DMS79 (cell line): ENCODE measurements at regions not wholly inside any gene's neighbourhood (a gene's known extent, or its start where the extent isn't known, plus 50 kb on each side); places are given as distances from the start of the nearest gene placed in this dataset.
A peak's percentile ranks its signal among the peaks of the same experiment; 100 is the strongest.

Source experiments
- DNase-seq: peaks from one replicate; lab custom pipeline; 2025; lab: John Stamatoyannopoulos, UW

DNA sequence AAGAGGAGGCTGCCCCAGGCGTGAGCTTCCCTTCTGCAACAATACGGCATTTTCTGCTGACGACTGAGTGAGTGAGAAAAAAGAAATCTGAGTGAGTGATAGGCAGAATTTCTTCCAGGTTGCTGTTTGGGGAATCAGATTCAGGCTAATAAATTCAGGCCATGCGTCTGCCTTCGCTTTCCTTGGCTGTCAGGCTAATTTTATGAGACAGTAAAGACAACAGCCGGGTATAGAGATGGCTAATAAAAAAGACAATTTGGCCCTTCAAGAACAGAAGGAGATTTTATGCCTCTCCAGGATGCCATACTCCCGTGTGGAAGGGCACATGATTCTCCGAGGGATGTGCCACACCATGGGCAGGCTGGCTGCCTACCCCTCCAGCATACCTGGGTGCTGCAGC lies 145.9 kb upstream of the UBL3 start:
- no peak for DNase-seq

DNA sequence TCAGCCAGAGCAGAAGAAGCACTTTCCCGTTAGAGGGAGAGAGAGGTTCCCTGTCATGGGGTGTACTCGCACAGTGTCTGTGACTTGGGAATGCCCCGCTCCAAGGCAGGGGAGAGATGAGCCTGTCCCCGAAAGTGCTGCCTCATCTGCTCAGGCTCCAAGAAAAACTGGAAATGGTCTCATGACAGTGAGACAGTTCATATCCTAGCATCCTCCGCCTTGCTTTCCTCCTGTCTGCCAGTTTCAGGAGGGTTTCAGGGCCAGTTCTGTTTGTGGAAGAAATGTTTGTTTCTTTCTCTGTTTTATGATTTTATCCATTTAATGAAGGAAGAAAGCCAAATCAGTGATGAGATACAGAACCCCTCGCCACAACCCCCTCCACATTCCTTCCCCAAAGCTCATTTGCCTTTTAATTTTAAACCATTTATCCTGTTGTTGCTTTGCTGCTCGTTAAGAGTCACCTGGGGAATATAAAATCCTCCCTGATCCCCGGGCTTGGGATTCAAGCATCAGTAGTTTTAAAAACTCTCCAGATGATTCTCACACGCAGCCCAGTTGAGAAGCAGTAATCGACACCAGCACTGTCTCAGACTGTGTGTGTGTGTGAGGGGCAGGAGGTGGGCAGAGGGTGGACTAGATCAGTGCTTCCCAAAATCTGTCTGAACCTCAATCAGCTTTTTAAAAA lies 144.6 kb upstream of the UBL3 start:
- no peak for DNase-seq

DNA sequence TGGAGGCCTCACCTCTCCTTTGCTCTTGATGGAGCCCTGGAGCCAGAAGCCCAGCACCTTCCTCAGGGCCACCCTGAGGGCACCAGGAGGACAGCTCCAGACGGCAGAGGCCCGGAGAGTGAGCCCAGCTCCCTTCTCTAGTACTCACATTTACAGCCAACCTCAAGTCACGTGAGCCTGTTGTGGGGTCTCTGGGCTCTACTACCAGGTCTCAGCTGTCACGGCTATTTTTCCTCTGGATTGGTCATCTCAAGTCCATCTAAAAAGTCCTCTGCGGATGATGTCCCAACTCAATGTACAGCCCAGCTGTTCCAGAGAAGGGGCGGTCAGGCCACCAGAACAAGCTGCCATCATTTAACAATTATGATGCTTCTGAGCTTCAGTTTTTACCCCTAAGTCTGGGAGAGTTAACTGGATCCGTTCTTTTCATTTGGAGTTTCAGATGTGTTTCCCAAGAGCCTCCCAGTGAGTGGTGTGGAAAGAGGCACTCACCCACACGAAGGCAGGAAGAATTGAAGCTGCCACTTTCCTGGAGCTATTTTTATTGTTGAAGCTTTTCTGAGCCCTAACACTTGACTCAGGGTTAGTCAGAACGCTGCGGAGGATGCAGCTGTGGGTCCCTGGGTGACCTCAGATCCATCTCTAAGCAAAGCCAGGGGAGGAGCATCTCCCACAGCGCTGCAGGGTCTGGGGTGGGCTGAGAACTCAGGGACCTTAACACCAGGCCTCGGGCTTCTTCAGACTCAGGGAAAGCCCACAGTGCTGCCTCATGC lies 143.5 kb upstream of the UBL3 start:
- no peak for DNase-seq

DNA sequence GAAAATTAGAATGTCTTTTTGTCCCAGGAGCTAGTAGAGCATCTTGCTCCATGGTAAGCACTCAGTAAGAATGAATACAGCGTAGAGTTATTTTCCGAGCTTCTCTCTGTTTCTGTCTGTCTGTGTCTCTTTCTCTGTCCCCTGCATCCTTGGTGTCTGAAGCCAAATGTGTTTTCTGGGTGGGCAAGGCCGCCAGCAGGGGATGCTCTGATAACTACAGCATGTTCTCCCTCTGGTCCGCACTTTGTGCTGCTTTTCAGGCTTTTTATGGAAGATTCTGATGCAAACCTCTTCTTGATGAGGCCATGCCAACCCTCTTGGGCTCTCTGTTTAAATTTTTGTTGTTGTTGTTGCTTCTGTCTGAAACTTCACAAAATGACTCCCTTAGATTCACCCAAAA lies 142.8 kb upstream of the UBL3 start:
- no peak for DNase-seq

DNA sequence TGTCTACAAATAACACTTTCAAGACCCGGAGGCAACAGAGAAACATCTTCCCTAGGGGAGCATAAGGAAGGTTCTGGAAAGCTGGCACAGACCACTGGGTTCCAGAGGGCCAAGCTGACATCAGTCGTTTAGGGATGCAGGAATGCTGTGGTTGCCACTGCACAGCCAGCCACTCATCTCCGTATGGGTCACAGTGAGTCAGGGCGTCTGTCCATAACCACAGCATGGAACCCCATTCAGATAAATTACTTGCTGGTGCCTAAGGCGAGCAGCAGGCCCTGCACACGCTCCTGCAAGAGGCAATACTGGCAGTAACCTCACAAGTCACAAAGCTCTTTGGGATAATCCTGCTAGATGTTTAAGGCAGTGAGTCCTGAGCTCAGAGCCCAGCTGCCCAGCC lies 140.9 kb upstream of the UBL3 start:
- no peak for DNase-seq

DNA sequence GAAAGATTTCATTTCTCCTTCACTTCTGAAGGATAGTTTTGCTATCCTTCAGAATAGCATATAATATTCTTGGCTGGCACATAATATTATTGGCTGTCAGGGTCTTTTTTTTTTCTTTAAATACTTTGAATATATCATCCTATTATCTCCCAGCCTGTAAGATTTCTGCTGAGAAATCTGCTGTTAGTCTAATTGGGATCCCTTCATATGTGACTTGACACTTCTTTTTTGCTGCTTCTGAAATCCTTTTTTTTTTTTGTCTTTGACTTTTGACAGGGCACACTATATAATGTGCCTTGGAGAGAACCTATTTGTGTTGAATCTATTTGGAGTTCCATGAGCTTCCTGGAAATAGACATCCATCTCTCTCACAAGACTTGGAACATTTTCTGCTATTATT lies 136.9 kb upstream of the UBL3 start:
- no peak for DNase-seq

DNA sequence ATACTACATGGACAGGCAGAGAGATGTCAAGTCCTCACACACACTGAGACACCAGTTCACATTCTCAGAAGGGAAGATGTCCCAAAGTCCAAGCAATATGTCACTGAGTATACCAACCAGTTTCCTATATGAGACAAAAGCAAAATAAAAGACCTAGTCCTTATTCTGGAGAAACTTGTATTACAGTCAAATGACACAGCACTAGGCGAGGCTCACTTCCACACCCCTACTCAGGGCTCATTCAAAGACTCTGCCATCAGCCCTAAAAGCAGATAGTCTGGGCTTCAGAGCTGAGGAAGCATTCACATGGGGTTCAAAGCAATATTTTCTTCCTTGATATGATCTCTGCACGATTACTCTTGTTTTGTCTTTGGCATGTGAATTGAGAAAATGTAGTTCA lies 129.9 kb upstream of the UBL3 start:
- DNase-seq: no peak

DNA sequence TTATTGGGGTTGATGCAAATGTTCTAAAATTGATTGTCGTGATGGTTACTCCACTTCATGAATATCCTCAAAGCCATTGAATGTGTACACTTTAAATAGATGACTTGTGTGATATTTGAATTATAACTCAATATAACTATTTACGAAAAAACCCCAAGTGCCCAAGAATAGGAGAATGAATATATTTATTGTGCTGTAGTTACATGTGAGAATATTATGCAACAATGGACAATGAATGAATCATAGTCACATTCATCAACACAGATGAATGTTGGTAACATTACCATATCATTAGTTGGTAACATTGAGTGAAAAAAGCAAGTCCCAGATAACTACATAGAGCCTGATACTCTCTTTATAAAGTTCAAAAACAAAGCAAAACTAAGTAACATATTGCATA lies 127.8 kb upstream of the UBL3 start:
- no peak for DNase-seq

DNA sequence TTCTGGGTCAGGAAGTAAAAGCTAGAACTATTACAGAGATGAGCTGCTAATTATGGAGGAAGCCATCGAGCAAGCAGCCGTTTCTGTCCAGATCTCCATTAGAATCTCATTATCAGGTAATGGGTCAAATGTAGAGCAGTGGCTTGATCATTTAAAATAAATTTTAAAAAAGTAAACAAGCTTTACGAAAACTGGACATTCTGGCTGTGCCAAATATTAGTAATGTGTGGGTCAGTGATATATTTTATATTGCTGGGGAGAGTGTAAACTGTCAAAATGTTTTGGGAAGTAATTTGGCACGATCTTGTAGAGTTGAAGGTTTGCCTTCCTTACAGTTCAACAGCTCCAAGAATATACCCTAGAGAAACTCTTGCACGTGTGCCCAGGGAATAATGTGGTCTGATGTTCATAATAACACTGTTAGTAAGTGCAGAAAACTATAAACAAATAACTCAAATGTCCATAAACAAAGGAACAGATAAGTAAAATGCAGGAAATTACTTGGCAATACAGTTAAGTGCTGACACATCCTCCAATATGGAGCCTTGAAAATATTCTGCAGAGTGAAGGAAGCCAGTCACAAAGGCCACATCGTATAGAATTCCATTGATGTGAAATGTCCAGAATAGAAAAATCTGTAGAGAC lies 127.2 kb upstream of the UBL3 start:
- no peak for DNase-seq

DNA sequence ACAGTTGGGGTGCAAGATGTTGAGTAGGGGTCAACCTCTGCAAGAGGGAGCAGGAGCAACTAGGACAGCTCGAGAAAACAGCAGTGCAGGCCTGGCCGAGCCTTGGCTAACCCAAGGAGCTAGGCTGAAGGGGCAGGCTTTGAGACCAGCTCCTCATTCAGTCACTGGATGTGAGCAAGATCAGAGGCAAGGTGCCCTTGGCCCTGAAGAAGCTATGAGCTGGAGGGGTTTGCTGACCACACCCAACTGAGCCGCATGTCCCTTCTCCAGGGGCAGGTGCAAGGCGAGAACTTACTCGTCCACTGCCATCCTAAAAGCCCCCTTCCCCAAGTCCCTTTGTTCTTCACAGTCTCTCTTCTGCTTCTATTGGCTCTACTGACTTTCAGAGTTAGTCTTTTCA lies 126.1 kb upstream of the UBL3 start:
- DNase-seq: no peak

DNA sequence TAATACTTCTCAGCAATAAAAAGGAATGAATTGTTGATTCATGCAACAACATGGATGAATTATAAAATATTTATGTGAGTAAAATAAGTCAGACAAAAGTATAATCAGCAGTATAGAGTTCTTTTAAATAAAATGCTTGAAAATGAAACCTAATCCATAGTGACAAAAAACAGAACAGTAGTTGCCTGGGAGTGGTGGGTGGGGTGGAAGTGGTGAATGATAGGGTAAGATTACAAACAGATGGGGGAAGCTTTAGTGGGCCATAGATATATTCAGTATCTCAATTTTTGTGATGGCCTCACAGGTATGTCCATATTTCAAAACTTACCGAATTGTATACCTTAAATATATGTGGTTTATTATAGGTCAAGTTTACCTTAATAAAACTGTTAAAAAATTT lies 124.9 kb upstream of the UBL3 start:
- no peak for DNase-seq

DNA sequence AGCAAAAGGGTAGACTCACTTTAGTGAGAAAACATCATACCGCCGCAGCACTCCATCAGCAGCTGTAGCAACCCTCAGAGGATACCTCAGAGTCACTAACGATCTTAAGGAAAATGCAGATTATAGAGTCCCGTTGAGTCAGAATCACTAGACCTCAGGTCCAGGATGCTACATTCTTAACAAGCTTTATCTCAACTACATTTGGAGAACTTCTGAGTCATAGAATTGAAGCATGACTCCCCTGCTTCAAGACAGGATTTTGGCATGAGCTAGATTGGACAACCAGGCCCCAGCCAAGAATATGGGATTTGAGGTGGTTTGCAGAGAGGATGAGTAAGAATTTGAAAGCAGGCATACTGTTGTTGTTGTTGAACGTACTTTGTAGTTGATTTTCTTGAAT lies 118.9 kb upstream of the UBL3 start:
- DNase-seq: no peak

DNA sequence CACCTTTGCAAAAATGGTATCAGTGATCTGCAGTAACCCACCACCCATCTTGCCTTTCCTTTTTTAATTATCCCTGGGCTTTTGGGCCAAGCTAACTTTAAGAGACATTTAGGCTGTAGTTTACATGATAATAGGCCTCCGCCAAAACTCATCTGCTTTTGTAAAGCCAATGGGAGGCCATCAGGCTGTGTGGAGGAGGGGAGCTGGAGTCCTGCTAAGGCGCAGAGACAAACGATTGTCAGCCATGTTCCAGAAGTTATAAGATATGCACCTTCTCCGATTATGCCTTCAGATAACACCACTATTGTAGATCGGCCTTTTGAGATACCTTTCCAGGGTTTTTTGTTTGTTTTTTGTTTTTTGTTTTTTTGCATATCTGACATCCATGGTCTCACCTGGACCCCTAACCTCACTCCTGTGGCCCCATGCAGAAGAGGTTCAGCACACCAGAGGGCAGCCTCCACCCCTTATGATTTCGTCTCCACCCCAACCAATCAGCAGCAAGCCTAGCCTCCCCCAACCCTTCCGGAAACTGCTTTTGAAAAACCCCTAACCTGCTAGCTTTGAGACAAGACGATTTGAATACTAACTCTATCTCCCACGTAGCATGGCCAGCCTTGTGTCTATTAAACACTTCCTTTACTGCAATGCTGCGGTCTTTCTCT lies 113.9 kb upstream of the UBL3 start:
- DNase-seq: no peak

DNA sequence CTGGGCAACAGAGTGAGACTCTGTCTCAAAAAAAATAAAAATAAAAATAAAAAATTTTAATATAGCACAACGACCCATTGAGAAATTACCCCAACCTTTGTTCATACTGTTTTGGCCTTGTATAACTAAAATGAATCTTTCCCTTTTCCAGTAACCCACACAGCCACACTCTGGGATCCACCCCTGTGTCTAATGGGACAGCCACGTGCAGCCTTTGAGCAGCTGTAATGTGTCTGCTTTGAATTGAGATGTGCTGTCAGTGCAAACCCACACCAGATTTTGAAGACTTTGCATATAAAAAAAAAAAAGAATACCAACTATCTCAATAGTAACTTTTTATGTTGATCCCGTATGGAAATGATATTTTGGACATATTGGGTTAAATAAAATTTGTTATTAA lies 112.7 kb upstream of the UBL3 start:
- DNase-seq: no peak

DNA sequence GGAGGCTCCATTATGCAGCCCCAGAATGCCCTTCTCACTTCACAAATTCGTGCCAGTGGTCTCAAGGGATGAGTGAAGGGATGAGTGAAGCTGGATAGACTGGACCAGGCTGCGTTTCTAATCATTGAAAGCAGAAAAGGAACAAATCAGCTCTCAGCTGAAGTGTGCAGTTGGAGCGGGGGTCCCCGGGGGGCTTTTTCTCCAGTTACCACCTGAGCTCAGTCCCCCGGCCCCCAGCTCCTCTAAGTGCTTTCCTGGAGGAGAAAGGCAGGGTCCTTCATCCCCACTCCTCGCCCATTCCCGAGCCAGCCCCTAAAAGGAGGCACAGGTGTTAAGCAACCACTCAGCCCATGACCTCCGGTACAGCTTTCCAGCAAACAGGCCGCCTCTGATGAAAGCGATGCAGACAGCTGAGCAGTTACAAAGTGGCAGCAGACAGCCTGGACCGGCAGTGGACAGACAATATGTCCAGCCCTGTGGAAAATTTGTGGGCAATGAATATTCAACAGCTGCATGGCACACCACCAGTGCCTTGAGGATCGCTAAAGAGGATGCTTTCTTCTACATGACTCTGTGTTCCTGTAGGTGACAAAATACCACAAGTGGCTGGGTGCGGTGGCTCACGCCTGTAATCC lies 110.7 kb upstream of the UBL3 start:
- no peak for DNase-seq

DNA sequence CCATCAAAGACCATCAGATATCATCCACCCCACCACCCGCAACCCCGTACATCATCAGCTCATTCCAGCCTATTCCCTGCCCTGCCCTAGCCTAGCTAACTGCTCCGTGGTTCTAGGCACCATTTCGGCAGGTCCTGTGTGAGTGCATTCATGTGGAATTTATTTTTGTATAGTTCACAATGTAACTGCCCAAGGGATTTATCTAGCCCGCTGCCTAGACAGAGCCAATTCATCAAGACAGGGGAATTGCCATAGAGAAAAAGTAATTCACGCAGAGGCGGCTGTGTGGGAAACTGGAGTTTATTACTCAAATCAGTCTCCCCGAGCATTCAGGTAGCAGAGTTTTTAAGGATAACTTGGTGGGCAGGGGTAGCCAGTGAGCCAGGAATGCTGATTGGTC lies 109.2 kb upstream of the UBL3 start:
- no peak for DNase-seq

DNA sequence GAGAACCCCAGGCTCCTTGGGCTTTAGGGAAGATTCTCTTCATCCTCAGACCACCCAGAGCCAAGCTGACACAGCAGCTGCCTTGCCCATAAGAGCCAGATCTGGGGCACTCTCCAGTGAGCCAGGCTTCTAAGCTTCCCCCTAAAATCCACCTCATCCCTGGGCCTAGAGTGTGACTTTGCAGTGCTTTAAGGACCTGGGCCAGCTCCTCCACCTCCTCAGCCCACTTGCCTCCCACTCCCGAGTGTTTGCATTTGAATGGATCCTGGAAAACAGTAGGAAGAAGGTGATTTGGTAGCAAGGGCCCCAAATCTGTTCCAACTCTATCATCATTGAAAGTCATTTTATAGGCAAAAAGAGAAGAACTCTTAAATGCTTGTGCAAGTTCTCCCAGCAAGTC lies 108.7 kb upstream of the UBL3 start:
- no peak for DNase-seq

DNA sequence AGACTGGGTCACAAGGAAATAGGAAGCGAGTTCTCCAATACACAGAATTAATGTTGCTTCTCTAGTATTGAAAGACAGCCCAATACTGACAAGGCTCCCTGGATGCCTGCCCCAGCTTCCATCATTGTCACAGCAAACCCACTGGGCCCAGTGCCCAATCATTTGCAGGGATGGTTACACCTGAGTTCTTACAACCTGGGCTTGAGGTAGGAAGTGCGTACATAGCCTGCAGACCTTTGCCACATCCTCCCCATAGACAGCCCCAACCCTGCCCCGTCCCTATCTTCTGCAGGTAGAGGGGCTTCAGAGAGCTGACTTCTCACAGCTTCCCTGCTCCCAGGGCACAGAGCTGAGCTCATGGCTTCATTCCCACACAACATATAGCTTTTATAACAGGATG lies 108.1 kb upstream of the UBL3 start:
- DNase-seq: peak; percentile 68

DNA sequence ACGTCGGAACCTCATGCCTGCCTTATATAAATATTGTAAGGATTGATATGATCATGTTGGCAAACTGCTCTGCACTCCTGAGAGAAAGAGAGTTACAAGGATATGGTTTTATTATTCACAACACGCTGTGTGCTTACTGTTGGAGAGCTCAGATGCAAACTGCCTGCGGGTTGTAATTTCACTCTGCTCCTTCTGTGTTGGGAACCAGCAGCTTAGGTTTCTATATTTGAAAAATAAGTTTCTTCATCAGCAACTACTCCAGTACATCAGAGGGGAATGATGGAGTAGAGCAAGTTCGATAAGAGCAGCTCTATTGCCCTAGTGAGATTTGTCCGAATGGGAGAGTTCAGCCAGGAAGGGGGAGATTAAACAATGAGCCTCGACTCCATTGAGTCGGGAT lies 106.9 kb upstream of the UBL3 start:
- no peak for DNase-seq

DNA sequence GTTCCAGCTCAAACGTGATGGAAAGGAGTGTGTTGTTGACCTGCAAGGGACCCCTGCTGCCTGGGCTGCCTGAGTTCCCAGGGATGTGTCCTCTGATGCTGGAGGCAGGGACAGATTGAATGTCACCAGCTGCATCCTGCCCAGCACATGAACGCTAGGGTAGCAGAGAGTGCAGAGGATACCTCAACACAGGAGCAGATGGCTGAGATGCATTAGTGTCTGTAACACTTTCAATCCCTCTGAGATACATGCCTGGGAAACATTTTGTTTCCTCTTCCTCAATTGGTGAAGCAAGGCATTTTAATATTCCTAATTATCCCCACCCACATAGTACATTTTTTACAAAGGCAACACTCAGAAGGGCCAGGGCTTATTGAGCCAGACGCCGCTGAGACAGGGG lies 106.4 kb upstream of the UBL3 start:
- no peak for DNase-seq

DNA sequence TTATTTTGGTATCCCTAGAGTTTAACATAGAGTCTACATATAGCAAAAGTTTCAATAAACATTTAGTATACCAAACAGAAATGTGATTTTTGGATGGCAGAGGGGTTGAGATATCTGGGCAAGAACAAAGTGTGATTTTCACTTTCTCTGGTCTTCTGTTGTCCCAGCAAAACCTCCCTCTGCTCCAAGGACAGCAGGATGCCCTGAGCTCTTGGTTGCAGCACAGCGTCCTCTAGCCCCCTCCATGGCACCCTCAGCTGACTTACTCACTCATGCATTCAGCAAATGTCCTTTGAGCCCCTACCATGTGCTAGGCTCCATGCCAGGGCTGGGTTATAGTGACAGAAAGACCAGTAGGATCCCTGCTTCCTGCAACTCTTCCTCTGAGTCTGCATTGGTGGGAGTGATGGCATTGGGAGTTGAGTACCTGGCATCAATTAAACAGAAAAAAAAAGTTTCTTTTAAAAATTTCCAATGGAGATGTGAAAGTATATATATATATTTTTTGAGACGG lies 104.8 kb upstream of the UBL3 start:
- DNase-seq: no peak
